Smooth muscle cell (in vitro differentiated cells): ENCODE measurements at regions not wholly inside any gene's neighbourhood (a gene's known extent, or its start where the extent isn't known, plus 50 kb on each side); places are given as distances from the start of the nearest gene placed in this dataset.

Experiments
- DNase-seq: peaks from one replicate; lab custom pipeline; 2025; ENCODE audit not compliant: unreplicated experiment; lab: John Stamatoyannopoulos, UW
- H2AFZ ChIP-seq: fragments of 200-600 bp; sonication (generic); 2 replicates; pipeline ENCODE4 v1.6.0; 2016; ENCODE audit warnings: antibody characterized with exemption, low read depth, mild to moderate bottlenecking
- H3F3A ChIP-seq: fragments of 200-600 bp; sonication (generic); 2 replicates; pipeline ENCODE4 v1.6.0; 2017; ENCODE audit warnings: antibody characterized with exemption, low read depth
- H3K27ac ChIP-seq: fragments of 200-600 bp; sonication (generic); 2 replicates; pipeline ENCODE4 v1.5.1; 2016; ENCODE audit warnings: low read depth, mild to moderate bottlenecking
- H3K27me3 ChIP-seq: fragments of 200-600 bp; sonication (generic); 2 replicates; pipeline ENCODE4 v1.6.1; 2016; ENCODE audit warnings: low read depth, mild to moderate bottlenecking
- H3K36me3 ChIP-seq: fragments of 200-600 bp; sonication (generic); 2 replicates; pipeline ENCODE4 v1.5.1; 2016; ENCODE audit warnings: low read depth
- H3K4me1 ChIP-seq: fragments of 200-600 bp; sonication (generic); 2 replicates; pipeline ENCODE4 v1.5.1; 2016; ENCODE audit warnings: low read depth
- H3K4me2 ChIP-seq: fragments of 200-600 bp; sonication (generic); 2 replicates; pipeline ENCODE4 v1.6.0; 2016; ENCODE audit warnings: mild to moderate bottlenecking
- H3K4me3 ChIP-seq: fragments of 200-600 bp; sonication (generic); 2 replicates; pipeline ENCODE4 v1.5.1; 2016; ENCODE audit warnings: mild to moderate bottlenecking
- H3K79me2 ChIP-seq: fragments of 200-600 bp; sonication (generic); 2 replicates; pipeline ENCODE4 v1.6.0; 2016; ENCODE audit warnings: low read depth, mild to moderate bottlenecking
- H3K9ac ChIP-seq: fragments of 200-600 bp; sonication (generic); 2 replicates; pipeline ENCODE4 v1.6.0; 2016; ENCODE audit warnings: low read depth
- H3K9me3 ChIP-seq: fragments of 200-600 bp; sonication (generic); replicated peaks from 2 replicates; pipeline ENCODE4 v1.5.1; 2016; ENCODE audit warnings: low read depth
- H4K20me1 ChIP-seq: fragments of 200-600 bp; sonication (generic); 2 replicates; pipeline ENCODE4 v1.6.0; 2016; ENCODE audit warnings: low read depth
- CTCF ChIP-seq: fragments of 200-600 bp; sonication (generic); IDR thresholded peaks from 2 replicates; pipeline ENCODE4 v1.5.1; 2017; ENCODE audit warnings: borderline replicate concordance, mild to moderate bottlenecking, antibody characterized with exemption; ENCODE audit not compliant: insufficient read depth, poor library complexity, severe bottlenecking
- WGBS: methylation state at CpG from one replicate; pipeline ENCODE4 v1.1.7; 2016; ENCODE audit warnings: low lambda C conversion rate; 5-methylcytosine and 5-hydroxymethylcytosine counted together

- Histone ChIP-seq H2AFZ (no peak overlapping the region), H3K27me3 (no peaks in the 10 kb centered on the region), H3K4me3 (no peak overlapping the region), H3K9ac (peak overlapping the region; percentile 52), H3K4me2 (no peak overlapping the region), H4K20me1 (no peaks in the 10 kb centered on the region), H3K27ac (peak overlapping the region; percentile 93), H3K36me3 (no peaks in the 10 kb centered on the region), H3K9me3 (no peaks in the 10 kb centered on the region), H3F3A (peaks cover 11% of the 10 kb centered on the region), H3K4me1 (no peaks in the 10 kb centered on the region), H3K79me2 (no peaks in the 10 kb centered on the region)
- no peak for TF ChIP-seq CTCF
- peak; percentile 41 for DNase-seq
- WGBS = 19% methylated on average over 7 of the region's 7 CpGs
Measured at GRCh38 chr17:73705594-73705993, 61.3 kb upstream of the SDK2 start.

- Histone ChIP-seq H3K79me2 (no peaks in the 10 kb centered on the region), H3K9ac (peak overlapping the region; percentile 71), H3K27ac (peak overlapping the region; percentile 93), H3K4me3 (no peak overlapping the region), H3K9me3 (no peaks in the 10 kb centered on the region), H3F3A (peaks cover 11% of the 10 kb centered on the region), H3K4me1 (no peaks in the 10 kb centered on the region), H4K20me1 (no peaks in the 10 kb centered on the region), H3K4me2 (no peak overlapping the region), H2AFZ (no peak overlapping the region), H3K36me3 (no peaks in the 10 kb centered on the region), H3K27me3 (no peaks in the 10 kb centered on the region)
- 92% methylated on average over 12 of the region's 12 CpGs for WGBS
- no peak for TF ChIP-seq CTCF
- DNase-seq = no peak
Measured at GRCh38 chr17:73706428-73706827, 62.2 kb upstream of the SDK2 start.

GRCh38 chr17:73706858-73707257, 62.6 kb upstream of the SDK2 start:
- no peaks in the 10 kb centered on the region for H3K27me3 ChIP-seq
- no peak for DNase-seq
- H3K4me2 ChIP-seq = no peak overlapping the region
- H3K4me3 ChIP-seq = no peak overlapping the region
- peak overlapping the region; percentile 93 for H3K27ac ChIP-seq
- H3K9me3 ChIP-seq = no peaks in the 10 kb centered on the region
- no peaks in the 10 kb centered on the region for H4K20me1 ChIP-seq
- H3F3A ChIP-seq = peaks cover 11% of the 10 kb centered on the region
- no peaks in the 10 kb centered on the region for H3K4me1 ChIP-seq
- no peaks in the 10 kb centered on the region for H3K36me3 ChIP-seq
- no peak for TF ChIP-seq CTCF
- H2AFZ ChIP-seq = no peak overlapping the region
- WGBS = 91% methylated on average over 9 of the region's 9 CpGs
- no peak overlapping the region for H3K9ac ChIP-seq
- H3K79me2 ChIP-seq = no peaks in the 10 kb centered on the region

GRCh38 chr17:73707358-73707757, 63.1 kb upstream of the SDK2 start:
- H3K79me2 ChIP-seq = no peaks in the 10 kb centered on the region
- no peaks in the 10 kb centered on the region for H4K20me1 ChIP-seq
- no peak overlapping the region for H2AFZ ChIP-seq
- WGBS = 91% methylated on average over 4 of the region's 4 CpGs
- H3K27me3 ChIP-seq = no peaks in the 10 kb centered on the region
- no peak overlapping the region for H3K4me2 ChIP-seq
- no peaks in the 10 kb centered on the region for H3K4me1 ChIP-seq
- H3K27ac ChIP-seq = no peak overlapping the region
- no peak for DNase-seq
- H3K9ac ChIP-seq = no peak overlapping the region
- H3K9me3 ChIP-seq = no peaks in the 10 kb centered on the region
- TF ChIP-seq CTCF = no peak
- H3F3A ChIP-seq = peaks cover 11% of the 10 kb centered on the region
- H3K4me3 ChIP-seq = no peak overlapping the region
- H3K36me3 ChIP-seq = no peaks in the 10 kb centered on the region
